Uterus (tissue), 2 donors: ENCODE measurements at regions not wholly inside any gene's neighbourhood (a gene's known extent, or its start where the extent isn't known, plus 50 kb on each side); places are given as distances from the start of the nearest gene placed in this dataset.

Source experiments
- CTCF ChIP-seq, 4 experiments: fragments of 200-600 bp in 2 of 4; fragments of 450-650 bp in 2 of 4; sonication (generic) in 2 of 4; IDR thresholded peaks; one replicate each; pipeline ENCODE4 v1.5.1; 2016 to 2019; ENCODE audit warnings: antibody characterized with exemption in 4 of 4, mild to moderate bottlenecking in 2 of 4, moderate library complexity in 1 of 4
- POLR2A ChIP-seq, 2 donors: fragments of 450-650 bp; IDR thresholded peaks; one replicate each; pipeline ENCODE4 v1.6.1; 2016; ENCODE audit warnings: antibody characterized with exemption in 2 of 2, mild to moderate bottlenecking in 1 of 2, moderate library complexity in 1 of 2

GRCh38 chr6:150490586-150490985, 109.1 kb upstream of the PLEKHG1 start:
- no peak for TF ChIP-seq CTCF (IDR thresholded peaks at IDR 0.05)
- TF ChIP-seq POLR2A (IDR thresholded peaks at IDR 0.05): no peak
